ENCODE measurements at regions not wholly inside any gene's neighbourhood (a gene's known extent, or its start where the extent isn't known, plus 50 kb on each side); places are given as distances from the start of the nearest gene placed in this dataset.
A peak's percentile ranks its signal among the peaks of the same experiment; 100 is the strongest.

DNA sequence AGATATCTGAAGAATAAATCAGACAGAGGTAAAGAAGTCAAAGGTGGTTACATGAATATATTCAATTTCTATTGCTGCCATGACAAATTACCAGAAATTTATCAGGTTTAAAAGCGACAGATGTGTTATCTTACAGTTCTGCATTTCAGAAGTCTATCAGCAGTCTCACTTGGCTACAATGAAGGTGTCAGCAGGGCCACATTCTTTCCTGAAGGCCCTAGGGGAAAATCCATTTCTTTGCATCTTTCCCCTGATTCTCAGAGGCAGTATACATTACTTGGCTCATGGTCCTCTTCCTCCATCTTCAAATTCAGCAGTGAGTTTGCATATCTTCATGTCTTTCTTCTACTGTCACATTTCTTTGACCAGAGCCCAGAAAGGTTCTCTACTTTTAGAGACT is 145.8 kb upstream of the GULP1 start:
- H3K4me1 ChIP-seq (ENCODE audit: control insufficient read depth, insufficient read depth, low read depth, low read length): no peaks in the 10 kb centered on the region
- no peak overlapping the region for H4K91ac ChIP-seq (ENCODE audit: low read length)
- no peak overlapping the region for H3K23ac ChIP-seq (ENCODE audit: low read length in 2 of 2)
- no peak overlapping the region for H3K4me3 ChIP-seq (ENCODE audit: insufficient read depth in 1 of 2, low read depth in 1 of 2, low read length in 2 of 2)
- no peak overlapping the region for H3K4ac ChIP-seq (ENCODE audit: low read depth in 1 of 2, low read length in 2 of 2)
- no peak overlapping the region for H2AK5ac ChIP-seq (ENCODE audit: low read length, severe bottlenecking)
- no peaks in the 10 kb centered on the region for H3K27me3 ChIP-seq (ENCODE audit: control insufficient read depth in 1 of 2, insufficient read depth in 1 of 2, low read length in 2 of 2)
- H2BK120ac ChIP-seq (ENCODE audit: low read depth, low read length): no peak overlapping the region
- H4K8ac ChIP-seq (ENCODE audit: low read length): no peak overlapping the region
- no peak overlapping the region for H2BK15ac ChIP-seq (ENCODE audit: low read depth, poor library complexity, severe bottlenecking)
- H3K4me2 ChIP-seq (ENCODE audit: low read length, poor library complexity, severe bottlenecking): no peak overlapping the region
- no peak overlapping the region for H2BK12ac ChIP-seq (ENCODE audit: low read length in 2 of 2)
- H3K9ac ChIP-seq (ENCODE audit: low read length): no peak overlapping the region
- no peak overlapping the region for H3K27ac ChIP-seq (ENCODE audit: low read length, poor library complexity, severe bottlenecking)
- 7% methylated on average over 1 of the region's 1 CpG for WGBS
- DNase-seq: no peak
- no peaks in the 10 kb centered on the region for H3K36me3 ChIP-seq (ENCODE audit: control insufficient read depth in 1 of 2, insufficient read depth in 2 of 2, low read depth in 1 of 2, low read length in 2 of 2)
- H2BK5ac ChIP-seq (ENCODE audit: low read depth, low read length, poor library complexity, severe bottlenecking): no peak overlapping the region
- no peak overlapping the region for H3K14ac ChIP-seq (ENCODE audit: low read length in 2 of 2)
- H2AFZ ChIP-seq (ENCODE audit: low read depth, low read length): no peak overlapping the region
- H3K9me3 ChIP-seq (ENCODE audit: control insufficient read depth, low read length): no peaks in the 10 kb centered on the region
- no peaks in the 10 kb centered on the region for H3K79me1 ChIP-seq (replicated peaks; ENCODE audit: low read length, poor library complexity, severe bottlenecking)
- H3K18ac ChIP-seq (ENCODE audit: low read depth in 1 of 2, low read length in 2 of 2): no peak overlapping the region

GRCh38 chr2:188146888-188147287 is 144.8 kb upstream of the GULP1 start:
- H3K14ac ChIP-seq (ENCODE audit: low read length in 2 of 2): no peak overlapping the region
- no peaks in the 10 kb centered on the region for H3K27me3 ChIP-seq (ENCODE audit: control insufficient read depth in 1 of 2, insufficient read depth in 1 of 2, low read length in 2 of 2)
- no peak overlapping the region for H3K18ac ChIP-seq (ENCODE audit: low read depth in 1 of 2, low read length in 2 of 2)
- H3K27ac ChIP-seq (ENCODE audit: low read length, poor library complexity, severe bottlenecking): no peak overlapping the region
- WGBS: 80% methylated on average over 1 of the region's 1 CpG
- no peak overlapping the region for H2BK15ac ChIP-seq (ENCODE audit: low read depth, poor library complexity, severe bottlenecking)
- H3K36me3 ChIP-seq (ENCODE audit: control insufficient read depth in 1 of 2, insufficient read depth in 2 of 2, low read depth in 1 of 2, low read length in 2 of 2): no peaks in the 10 kb centered on the region
- H2BK120ac ChIP-seq (ENCODE audit: low read depth, low read length): no peak overlapping the region
- no peak overlapping the region for H3K4me3 ChIP-seq (ENCODE audit: insufficient read depth in 1 of 2, low read depth in 1 of 2, low read length in 2 of 2)
- no peaks in the 10 kb centered on the region for H3K4me1 ChIP-seq (ENCODE audit: control insufficient read depth, insufficient read depth, low read depth, low read length)
- no peak overlapping the region for H3K4ac ChIP-seq (ENCODE audit: low read depth in 1 of 2, low read length in 2 of 2)
- no peak for DNase-seq
- H3K79me1 ChIP-seq (replicated peaks; ENCODE audit: low read length, poor library complexity, severe bottlenecking): no peaks in the 10 kb centered on the region
- H2BK5ac ChIP-seq (ENCODE audit: low read depth, low read length, poor library complexity, severe bottlenecking): no peak overlapping the region
- no peak overlapping the region for H3K4me2 ChIP-seq (ENCODE audit: low read length, poor library complexity, severe bottlenecking)
- H2AFZ ChIP-seq (ENCODE audit: low read depth, low read length): no peak overlapping the region
- H2BK12ac ChIP-seq (ENCODE audit: low read length in 2 of 2): no peak overlapping the region
- no peak overlapping the region for H4K8ac ChIP-seq (ENCODE audit: low read length)
- no peak overlapping the region for H4K91ac ChIP-seq (ENCODE audit: low read length)
- H2AK5ac ChIP-seq (ENCODE audit: low read length, severe bottlenecking): no peak overlapping the region
- no peak overlapping the region for H3K9ac ChIP-seq (ENCODE audit: low read length)
- H3K23ac ChIP-seq (ENCODE audit: low read length in 2 of 2): no peak overlapping the region
- H3K9me3 ChIP-seq (ENCODE audit: control insufficient read depth, low read length): no peaks in the 10 kb centered on the region

DNA sequence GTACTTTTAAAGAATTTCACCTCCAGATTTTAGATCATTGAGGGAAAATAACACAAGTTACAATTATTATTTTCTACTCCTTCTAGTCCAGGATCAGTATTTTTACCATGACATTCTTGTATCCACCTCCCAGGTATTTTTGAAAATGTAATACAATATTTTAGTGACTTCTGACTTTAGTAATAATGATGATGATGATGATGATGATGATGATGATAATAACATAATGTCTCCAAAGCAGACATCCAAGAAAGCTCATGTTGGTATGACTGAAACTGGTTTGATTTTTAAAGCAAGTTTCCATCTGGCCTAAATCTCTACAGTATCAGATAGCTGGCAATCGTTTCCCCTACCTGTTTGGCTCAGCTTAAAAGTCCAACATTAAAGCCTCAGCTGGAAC is 140.0 kb upstream of the GULP1 start:
- Histone ChIP-seq H2AFZ (ENCODE audit: low read depth, low read length) (no peak overlapping the region), H2BK120ac (ENCODE audit: low read depth, low read length) (no peak overlapping the region), H4K91ac (ENCODE audit: low read length) (no peak overlapping the region), H3K27ac (ENCODE audit: low read length, poor library complexity, severe bottlenecking) (no peak overlapping the region), H3K4me3 (ENCODE audit: insufficient read depth in 1 of 2, low read depth in 1 of 2, low read length in 2 of 2) (no peak overlapping the region), H4K8ac (ENCODE audit: low read length) (no peak overlapping the region), H3K9me3 (ENCODE audit: control insufficient read depth, low read length) (no peaks in the 10 kb centered on the region), H3K4me1 (ENCODE audit: control insufficient read depth, insufficient read depth, low read depth, low read length) (no peaks in the 10 kb centered on the region), H3K4me2 (ENCODE audit: low read length, poor library complexity, severe bottlenecking) (no peak overlapping the region), H2AK5ac (ENCODE audit: low read length, severe bottlenecking) (no peak overlapping the region), H3K4ac (ENCODE audit: low read depth in 1 of 2, low read length in 2 of 2) (no peak overlapping the region), H2BK12ac (ENCODE audit: low read length in 2 of 2) (no peak overlapping the region), H3K18ac (ENCODE audit: low read depth in 1 of 2, low read length in 2 of 2) (no peak overlapping the region), H3K14ac (ENCODE audit: low read length in 2 of 2) (no peak overlapping the region), H3K27me3 (ENCODE audit: control insufficient read depth in 1 of 2, insufficient read depth in 1 of 2, low read length in 2 of 2) (no peaks in the 10 kb centered on the region), H2BK15ac (ENCODE audit: low read depth, poor library complexity, severe bottlenecking) (no peak overlapping the region), H3K79me1 (replicated peaks; ENCODE audit: low read length, poor library complexity, severe bottlenecking) (no peaks in the 10 kb centered on the region), H2BK5ac (ENCODE audit: low read depth, low read length, poor library complexity, severe bottlenecking) (no peak overlapping the region), H3K36me3 (ENCODE audit: control insufficient read depth in 1 of 2, insufficient read depth in 2 of 2, low read depth in 1 of 2, low read length in 2 of 2) (no peaks in the 10 kb centered on the region), H3K23ac (ENCODE audit: low read length in 2 of 2) (no peak overlapping the region), H3K9ac (ENCODE audit: low read length) (no peak overlapping the region)
- no peak for DNase-seq
- WGBS: 89% methylated on average over 1 of the region's 1 CpG

DNA sequence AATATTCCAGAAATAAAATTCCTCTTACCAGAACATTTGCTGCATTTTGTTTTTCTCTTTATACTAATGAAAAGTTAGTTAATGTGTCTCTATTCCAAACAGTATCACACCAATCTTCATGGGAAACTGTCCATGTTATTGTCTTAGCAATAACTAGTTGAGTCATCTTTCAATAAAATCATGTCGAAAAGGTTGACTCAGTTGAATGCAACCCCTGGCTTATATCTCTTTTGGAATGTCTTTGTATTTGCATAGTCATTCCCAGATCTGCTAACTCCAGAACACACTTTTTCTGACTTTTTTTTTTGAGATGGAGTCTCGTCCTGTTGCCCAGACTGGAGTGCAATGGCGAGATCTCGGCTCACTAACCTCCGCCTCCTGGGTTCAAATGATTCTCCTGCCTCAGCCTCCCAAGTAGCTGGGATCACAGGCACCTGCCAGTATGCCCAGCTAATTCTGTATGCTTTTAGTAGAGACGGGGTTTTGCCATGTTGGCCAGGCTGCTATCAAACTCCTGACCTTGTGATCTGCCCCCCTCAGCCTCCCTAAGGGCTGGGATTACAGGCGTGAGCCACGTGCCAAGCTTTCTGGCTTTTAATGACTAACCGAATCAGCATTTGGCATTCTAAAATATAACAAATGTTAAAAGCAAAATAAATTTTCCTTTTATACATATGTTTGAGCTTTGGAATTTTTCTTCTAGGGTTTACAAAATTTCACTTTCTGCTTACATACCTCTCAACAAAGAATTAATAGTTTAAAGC is 133.2 kb upstream of the GULP1 start:
- Histone ChIP-seq H2AK5ac (ENCODE audit: low read length, severe bottlenecking) (no peak overlapping the region), H3K18ac (ENCODE audit: low read depth in 1 of 2, low read length in 2 of 2) (no peak overlapping the region), H4K91ac (ENCODE audit: low read length) (no peak overlapping the region), H3K4me1 (ENCODE audit: control insufficient read depth, insufficient read depth, low read depth, low read length) (no peaks in the 10 kb centered on the region), H2BK12ac (ENCODE audit: low read length in 2 of 2) (no peak overlapping the region), H3K27ac (ENCODE audit: low read length, poor library complexity, severe bottlenecking) (no peak overlapping the region), H3K4ac (ENCODE audit: low read depth in 1 of 2, low read length in 2 of 2) (no peak overlapping the region), H2BK15ac (ENCODE audit: low read depth, poor library complexity, severe bottlenecking) (no peak overlapping the region), H3K9me3 (ENCODE audit: control insufficient read depth, low read length) (no peaks in the 10 kb centered on the region), H2BK5ac (ENCODE audit: low read depth, low read length, poor library complexity, severe bottlenecking) (no peak overlapping the region), H3K79me1 (replicated peaks; ENCODE audit: low read length, poor library complexity, severe bottlenecking) (no peaks in the 10 kb centered on the region), H3K27me3 (ENCODE audit: control insufficient read depth in 1 of 2, insufficient read depth in 1 of 2, low read length in 2 of 2) (no peaks in the 10 kb centered on the region), H3K4me3 (ENCODE audit: insufficient read depth in 1 of 2, low read depth in 1 of 2, low read length in 2 of 2) (no peak overlapping the region), H4K8ac (ENCODE audit: low read length) (no peak overlapping the region), H3K4me2 (ENCODE audit: low read length, poor library complexity, severe bottlenecking) (no peak overlapping the region), H2BK120ac (ENCODE audit: low read depth, low read length) (no peak overlapping the region), H3K9ac (ENCODE audit: low read length) (peak overlapping the region; percentile 40), H3K23ac (ENCODE audit: low read length in 2 of 2) (no peak overlapping the region), H3K36me3 (ENCODE audit: control insufficient read depth in 1 of 2, insufficient read depth in 2 of 2, low read depth in 1 of 2, low read length in 2 of 2) (no peaks in the 10 kb centered on the region), H3K14ac (ENCODE audit: low read length in 2 of 2) (no peak overlapping the region), H2AFZ (ENCODE audit: low read depth, low read length) (no peak overlapping the region)
- WGBS: 96% methylated on average over 6 of the region's 9 CpGs
- no peak for DNase-seq
